ENCODE measurements at regions not wholly inside any gene's neighbourhood (a gene's known extent, or its start where the extent isn't known, plus 50 kb on each side); places are given as distances from the start of the nearest gene placed in this dataset.

DNA sequence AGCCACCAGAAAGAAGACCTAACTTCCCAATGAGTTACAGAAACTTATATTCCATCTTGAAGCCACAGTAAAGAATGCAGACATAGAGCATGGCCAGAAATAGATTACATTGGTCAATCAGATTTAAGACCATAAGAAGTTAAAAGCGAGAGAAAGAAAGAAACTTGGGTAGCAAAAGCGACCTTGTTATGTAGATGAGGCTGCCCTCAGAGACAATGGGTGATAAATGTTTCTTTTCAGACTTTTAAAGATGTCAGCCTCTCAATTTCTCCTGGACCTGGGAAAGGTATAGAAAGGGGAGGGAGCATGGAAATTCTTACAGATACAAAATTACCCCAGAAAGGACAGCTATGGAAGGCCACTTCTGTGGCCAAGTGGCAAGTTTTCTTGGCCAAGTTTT lies 732.6 kb upstream of the LUZP2 start:
- no peak overlapping the region for H3K4me3 ChIP-seq
- TF ChIP-seq, protein P1, sequence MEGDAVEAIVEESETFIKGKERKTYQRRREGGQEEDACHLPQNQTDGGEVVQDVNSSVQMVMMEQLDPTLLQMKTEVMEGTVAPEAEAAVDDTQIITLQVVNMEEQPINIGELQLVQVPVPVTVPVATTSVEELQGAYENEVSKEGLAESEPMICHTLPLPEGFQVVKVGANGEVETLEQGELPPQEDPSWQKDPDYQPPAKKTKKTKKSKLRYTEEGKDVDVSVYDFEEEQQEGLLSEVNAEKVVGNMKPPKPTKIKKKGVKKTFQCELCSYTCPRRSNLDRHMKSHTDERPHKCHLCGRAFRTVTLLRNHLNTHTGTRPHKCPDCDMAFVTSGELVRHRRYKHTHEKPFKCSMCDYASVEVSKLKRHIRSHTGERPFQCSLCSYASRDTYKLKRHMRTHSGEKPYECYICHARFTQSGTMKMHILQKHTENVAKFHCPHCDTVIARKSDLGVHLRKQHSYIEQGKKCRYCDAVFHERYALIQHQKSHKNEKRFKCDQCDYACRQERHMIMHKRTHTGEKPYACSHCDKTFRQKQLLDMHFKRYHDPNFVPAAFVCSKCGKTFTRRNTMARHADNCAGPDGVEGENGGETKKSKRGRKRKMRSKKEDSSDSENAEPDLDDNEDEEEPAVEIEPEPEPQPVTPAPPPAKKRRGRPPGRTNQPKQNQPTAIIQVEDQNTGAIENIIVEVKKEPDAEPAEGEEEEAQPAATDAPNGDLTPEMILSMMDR (IDR thresholded peaks at IDR 0.05), result no peak

DNA sequence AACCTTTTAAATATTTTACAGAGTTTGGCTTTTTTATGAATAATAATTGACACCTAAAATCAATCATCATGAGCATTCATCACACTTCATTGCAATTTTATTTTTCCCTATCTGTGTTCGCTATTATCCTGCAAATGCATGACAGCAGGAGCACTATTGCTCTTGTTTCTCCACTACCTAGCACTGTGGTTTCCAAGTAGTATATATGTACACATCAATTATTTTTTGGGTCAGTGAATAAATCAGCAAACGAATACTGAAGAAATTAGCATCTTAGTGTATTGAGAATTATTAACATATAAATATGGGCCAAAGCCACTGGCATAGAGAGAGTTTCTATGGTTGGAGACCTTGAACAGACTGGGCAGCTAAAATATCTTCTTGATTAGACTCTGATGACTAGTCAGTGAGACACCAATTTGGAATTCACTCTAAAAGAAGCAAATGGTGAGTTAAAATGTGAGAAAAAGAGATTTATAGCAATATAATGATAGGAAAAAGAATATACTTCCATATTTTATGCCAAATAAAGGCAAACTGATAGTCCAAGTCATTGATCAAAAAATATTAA lies 731.1 kb upstream of the LUZP2 start:
- Histone ChIP-seq H3K4me3 (no peak overlapping the region), H3K27ac (no peak overlapping the region)
- no peak for DNase-seq (ENCODE audit: low spot score)
- TF ChIP-seq, protein P1 (IDR thresholded peaks at IDR 0.05), result no peak

More for the DNA sequence above, 732.6 kb upstream of the LUZP2 start:
- H3K27ac ChIP-seq, result no peak overlapping the region
- DNase-seq (ENCODE audit: low spot score), result no peak

DNA sequence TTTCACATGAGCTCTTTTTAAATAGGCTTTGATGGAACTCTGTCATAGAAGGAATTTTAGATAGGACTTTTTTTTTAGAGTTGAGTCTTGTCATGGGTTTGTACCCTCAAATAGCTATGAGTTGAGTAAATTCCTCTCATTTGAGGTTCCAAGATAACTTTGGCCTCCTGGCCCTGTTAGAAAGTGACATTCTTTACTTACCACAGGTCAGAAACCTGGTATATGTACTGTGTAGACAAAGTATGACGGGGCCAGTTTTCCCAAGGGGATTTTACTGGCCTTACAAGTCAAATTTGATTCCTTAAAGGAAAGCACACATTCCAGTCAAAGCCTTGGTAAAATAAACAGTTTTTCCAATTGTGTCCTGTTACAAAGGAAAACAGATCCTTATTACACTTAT lies 729.3 kb upstream of the LUZP2 start:
- TF ChIP-seq, protein P1 (IDR thresholded peaks at IDR 0.05), result no peak
- Histone ChIP-seq H3K4me3 (no peak overlapping the region), H3K27ac (no peak overlapping the region)
- DNase-seq (ENCODE audit: low spot score), result no peak

DNA sequence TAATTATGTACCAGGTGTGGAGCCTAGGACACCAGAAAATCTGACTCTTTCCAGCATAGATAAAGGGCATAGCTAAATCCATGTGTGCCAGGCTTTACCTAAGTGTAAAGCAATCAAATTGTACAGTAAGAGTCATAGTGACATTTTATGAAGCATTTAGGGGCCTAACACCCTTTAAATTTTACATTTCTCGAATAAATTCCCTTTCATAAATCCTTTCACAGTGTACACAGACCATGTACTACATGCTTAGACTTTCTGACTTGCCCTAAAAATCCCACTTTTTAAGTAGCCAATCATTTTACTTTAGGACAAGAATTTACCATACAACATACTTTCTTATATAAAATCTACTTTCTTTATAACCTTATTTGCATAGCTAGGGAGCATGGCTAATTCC lies 727.6 kb upstream of the LUZP2 start:
- TF ChIP-seq, protein P1 (IDR thresholded peaks at IDR 0.05), result no peak
- no peak for DNase-seq (ENCODE audit: low spot score)
- Histone ChIP-seq H3K27ac (no peak overlapping the region), H3K4me3 (no peak overlapping the region)

DNA sequence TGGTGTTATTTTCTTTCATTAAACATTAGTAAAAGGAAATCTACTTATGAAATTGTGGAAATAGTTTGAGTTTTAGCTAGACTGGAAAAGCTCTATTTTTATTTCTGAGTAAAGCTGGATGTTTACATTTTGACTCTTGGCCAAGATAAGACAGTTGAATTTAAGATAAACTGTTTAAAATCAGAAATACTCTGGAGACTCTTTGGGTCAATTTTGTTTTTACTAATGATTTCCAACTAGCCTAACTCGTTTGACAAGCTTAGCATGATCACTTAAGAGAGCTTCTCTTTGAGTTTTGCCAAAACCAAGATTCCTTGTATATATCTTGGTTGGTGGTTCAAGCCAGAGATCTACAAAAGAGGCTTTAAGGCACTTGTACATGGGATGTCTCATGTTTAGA lies 724.8 kb upstream of the LUZP2 start:
- TF ChIP-seq, protein P1 (IDR thresholded peaks at IDR 0.05), result no peak
- H3K27ac ChIP-seq, result no peak overlapping the region
- no peak overlapping the region for H3K4me3 ChIP-seq
- DNase-seq (ENCODE audit: low spot score), result no peak

DNA sequence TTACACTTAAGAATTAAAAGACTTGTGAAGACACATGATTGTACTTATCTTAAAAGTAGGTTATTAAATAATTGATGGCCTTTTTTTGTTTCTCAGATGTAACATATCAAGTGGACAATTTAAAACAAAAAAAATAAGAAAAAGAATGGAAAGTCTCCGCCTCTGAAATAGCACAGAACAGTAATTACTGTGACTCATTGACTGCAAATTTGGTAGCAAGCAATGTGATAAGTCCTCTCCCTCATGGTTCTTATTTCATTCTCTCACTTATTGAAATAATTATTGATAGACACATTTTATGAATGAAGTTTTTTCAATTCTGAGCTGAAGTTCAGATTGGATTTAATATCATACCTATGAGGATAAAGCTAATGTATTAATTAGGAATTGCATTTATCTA lies 717.9 kb upstream of the LUZP2 start:
- no peak for DNase-seq (ENCODE audit: low spot score)
- H3K27ac ChIP-seq, result no peak overlapping the region
- TF ChIP-seq, protein P1 (IDR thresholded peaks at IDR 0.05), result no peak

DNA sequence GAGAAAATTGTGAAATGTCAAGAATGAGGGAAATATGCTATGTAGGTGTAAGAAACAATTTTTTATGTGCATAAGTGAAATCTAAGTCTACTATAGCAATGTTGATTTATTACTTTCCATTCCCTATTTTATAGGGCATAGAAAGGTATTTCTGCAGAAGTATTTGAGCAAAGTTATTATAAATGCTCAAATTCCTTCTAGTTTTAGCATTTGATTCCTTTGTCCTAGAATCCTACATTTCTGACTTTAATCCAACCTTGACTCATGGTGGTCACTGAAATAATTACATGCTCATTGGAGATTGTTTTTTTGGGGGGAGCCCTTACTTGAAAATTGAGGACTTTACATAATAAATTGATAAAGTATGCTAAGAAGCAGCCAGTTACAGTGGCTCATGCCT lies 716.6 kb upstream of the LUZP2 start:
- DNase-seq (ENCODE audit: low spot score), result no peak
- TF ChIP-seq, protein P1 (IDR thresholded peaks at IDR 0.05), result no peak

More for the DNA sequence above, 717.9 kb upstream of the LUZP2 start:
- H3K4me3 ChIP-seq, result no peak overlapping the region

More for the DNA sequence above, 716.6 kb upstream of the LUZP2 start:
- no peak overlapping the region for H3K27ac ChIP-seq
- no peak overlapping the region for H3K4me3 ChIP-seq

Measured in coronary artery (tissue), 2 donors.